Activated CD4-positive, alpha-beta memory T cell treated with anti-CD3 and anti-CD28 coated beads, Interleukin-2, amount 10 ng/mL, durations not matched to agents 7 days and 5 days (primary cell): ENCODE measurements at regions not wholly inside any gene's neighbourhood (a gene's known extent, or its start where the extent isn't known, plus 50 kb on each side); places are given as distances from the start of the nearest gene placed in this dataset.

ENCODE experiments used
- CTCF ChIA-PET: fragments of 350-600 bp; sonication (Branson Sonifier 250); formaldehyde crosslinking; loops from one replicate; lab custom pipeline; 2021; ENCODE audit warnings: antibody characterized with exemption, inconsistent platforms; lab: Charles Lee
- POLR2A ChIA-PET: fragments of 350-600 bp; sonication (Branson Sonifier 250); formaldehyde crosslinking; loops from one replicate; lab custom pipeline; 2021; ENCODE audit warnings: antibody characterized with exemption; lab: Charles Lee
- DNase-seq: peaks from one replicate; pipeline ENCODE4 v3.0.0-alpha.2; 2020
- H3K27ac Mint-ChIP-seq: one replicate; pipeline ENCODE4 v1.8.0; 2021; ENCODE audit warnings: mild to moderate bottlenecking, mixed read lengths
- H3K27me3 Mint-ChIP-seq: one replicate; pipeline ENCODE4 v1.8.0; 2021; ENCODE audit warnings: mixed read lengths
- H3K36me3 Mint-ChIP-seq: one replicate; pipeline ENCODE4 v1.8.0; 2021; ENCODE audit warnings: low read depth, mixed read lengths
- H3K4me1 Mint-ChIP-seq: one replicate; pipeline ENCODE4 v1.8.0; 2021; ENCODE audit warnings: mixed read lengths
- H3K4me3 Mint-ChIP-seq: one replicate; pipeline ENCODE4 v1.8.0; 2021; ENCODE audit warnings: mild to moderate bottlenecking, mixed read lengths
- H3K9me3 Mint-ChIP-seq: one replicate; pipeline ENCODE4 v1.8.0; 2021; ENCODE audit warnings: mixed read lengths

GRCh38 chr4:82268826-82269193 lies 105.0 kb downstream of the HNRNPD start:
- POLR2A ChIA-PET = no interaction called here

GRCh38 chr4:82268050-82268825 lies 105.6 kb downstream of the HNRNPD start:
- POLR2A ChIA-PET = no interaction called here
- H3K4me1 Mint-ChIP-seq = peaks cover 8% of the 10 kb centered on the region
- peaks cover 10% of the 10 kb centered on the region for H3K27me3 Mint-ChIP-seq
- DNase-seq = peak; percentile 51
- H3K36me3 Mint-ChIP-seq = no peaks in the 10 kb centered on the region
- no peak overlapping the region for H3K27ac Mint-ChIP-seq
- CTCF ChIA-PET = interaction anchor here (0.7 to 2.1 kb wide), 12 partner anchors 9 to 801 kb away, joined by 3 to 12 read pairs (median 4); no protein-coding TSS in a partner anchor
- H3K9me3 Mint-ChIP-seq = no peaks in the 10 kb centered on the region
- no peak overlapping the region for H3K4me3 Mint-ChIP-seq

More at GRCh38 chr4:82268826-82269193, 105.0 kb downstream of the HNRNPD start:
- no peak overlapping the region for H3K4me3 Mint-ChIP-seq
- H3K27me3 Mint-ChIP-seq = peaks cover 12% of the 10 kb centered on the region
- H3K9me3 Mint-ChIP-seq = no peaks in the 10 kb centered on the region
- no peak for DNase-seq
- H3K4me1 Mint-ChIP-seq = peaks cover 8% of the 10 kb centered on the region
- H3K36me3 Mint-ChIP-seq = no peaks in the 10 kb centered on the region
- CTCF ChIA-PET = interaction anchor here (0.7 to 2.1 kb wide), 12 partner anchors 9 to 802 kb away, joined by 3 to 12 read pairs (median 4); no protein-coding TSS in a partner anchor
- no peak overlapping the region for H3K27ac Mint-ChIP-seq

- Mint-ChIP-seq H3K4me3 (no peak overlapping the region), H3K36me3 (no peaks in the 10 kb centered on the region), H3K4me1 (peaks cover 8% of the 10 kb centered on the region), H3K27me3 (peaks cover 3% of the 10 kb centered on the region), H3K27ac (no peak overlapping the region), H3K9me3 (no peaks in the 10 kb centered on the region)
- ChIA-PET CTCF (interaction anchor here (1.2 to 2.1 kb wide), 4 partner anchors 18 to 800 kb away, joined by 3 to 12 read pairs (median 7); no protein-coding TSS in a partner anchor), POLR2A (no interaction called here)
- DNase-seq = no peak
Observed at GRCh38 chr4:82267506-82267905, 106.3 kb downstream of the HNRNPD start.

GRCh38 chr4:82266345-82266744 lies 107.4 kb downstream of the HNRNPD start:
- DNase-seq = no peak
- Mint-ChIP-seq H3K4me3 (no peak overlapping the region), H3K27me3 (peaks cover 6% of the 10 kb centered on the region), H3K27ac (no peak overlapping the region), H3K36me3 (no peaks in the 10 kb centered on the region), H3K9me3 (no peaks in the 10 kb centered on the region), H3K4me1 (peaks cover 8% of the 10 kb centered on the region)
- ChIA-PET POLR2A (no interaction called here), CTCF (interaction anchor here (1.1 to 1.3 kb wide), 2 partner anchors 23 to 799 kb away, joined by 3 read pairs; no protein-coding TSS in a partner anchor)

GRCh38 chr4:82261084-82261483 lies 112.7 kb downstream of the HNRNPD start:
- no peaks in the 10 kb centered on the region for H3K4me1 Mint-ChIP-seq

GRCh38 chr4:82260632-82261031 lies 113.2 kb downstream of the HNRNPD start:
- Mint-ChIP-seq H3K27me3 (peaks cover 9% of the 10 kb centered on the region), H3K4me3 (no peak overlapping the region), H3K4me1 (no peaks in the 10 kb centered on the region), H3K27ac (no peak overlapping the region), H3K9me3 (no peaks in the 10 kb centered on the region), H3K36me3 (no peaks in the 10 kb centered on the region)
- DNase-seq = no peak
- ChIA-PET POLR2A (no interaction called here), CTCF (no interaction called here)

More at GRCh38 chr4:82261084-82261483, 112.7 kb downstream of the HNRNPD start:
- ChIA-PET POLR2A (no interaction called here), CTCF (no interaction called here)
- Mint-ChIP-seq H3K36me3 (no peaks in the 10 kb centered on the region), H3K27me3 (peaks cover 9% of the 10 kb centered on the region), H3K9me3 (no peaks in the 10 kb centered on the region), H3K27ac (no peak overlapping the region), H3K4me3 (no peak overlapping the region)
- no peak for DNase-seq

- Mint-ChIP-seq H3K27ac (no peak overlapping the region), H3K27me3 (peaks cover 6% of the 10 kb centered on the region), H3K4me3 (no peak overlapping the region), H3K36me3 (no peaks in the 10 kb centered on the region), H3K9me3 (no peaks in the 10 kb centered on the region), H3K4me1 (no peaks in the 10 kb centered on the region)
- ChIA-PET CTCF (interaction anchor here (1.5 kb wide), 1 partner anchor 12 kb away, joined by 7 read pairs; no protein-coding TSS in a partner anchor), POLR2A (no interaction called here)
- DNase-seq = no peak
Observed at GRCh38 chr4:82256718-82257117, 117.1 kb downstream of the HNRNPD start.

GRCh38 chr4:82255657-82256056 lies 118.1 kb downstream of the HNRNPD start:
- Mint-ChIP-seq H3K27ac (no peak overlapping the region), H3K9me3 (no peaks in the 10 kb centered on the region), H3K36me3 (no peaks in the 10 kb centered on the region), H3K4me3 (no peak overlapping the region), H3K4me1 (no peaks in the 10 kb centered on the region), H3K27me3 (peaks cover 5% of the 10 kb centered on the region)
- ChIA-PET CTCF (interaction anchor here (1.5 kb wide), 1 partner anchor 13 kb away, joined by 7 read pairs; no protein-coding TSS in a partner anchor), POLR2A (no interaction called here)
- no peak for DNase-seq

- H3K4me3 Mint-ChIP-seq = no peak overlapping the region
- DNase-seq = no peak
- no peaks in the 10 kb centered on the region for H3K27me3 Mint-ChIP-seq
- ChIA-PET CTCF (interaction anchor here (1.3 kb wide), 1 partner anchor 19 kb away, joined by 6 read pairs; no protein-coding TSS in a partner anchor), POLR2A (no interaction called here)
- no peaks in the 10 kb centered on the region for H3K4me1 Mint-ChIP-seq
- H3K36me3 Mint-ChIP-seq = no peaks in the 10 kb centered on the region
- H3K9me3 Mint-ChIP-seq = no peaks in the 10 kb centered on the region
- no peak overlapping the region for H3K27ac Mint-ChIP-seq
Observed at GRCh38 chr4:82248903-82249632, 124.7 kb downstream of the HNRNPD start.

GRCh38 chr4:82247629-82248028 lies 126.2 kb downstream of the HNRNPD start:
- no peak overlapping the region for H3K4me3 Mint-ChIP-seq
- H3K27ac Mint-ChIP-seq = no peak overlapping the region
- H3K9me3 Mint-ChIP-seq = no peaks in the 10 kb centered on the region
- peaks cover 7% of the 10 kb centered on the region for H3K27me3 Mint-ChIP-seq
- no peaks in the 10 kb centered on the region for H3K36me3 Mint-ChIP-seq
- CTCF ChIA-PET = interaction anchor here (1.3 kb wide), 1 partner anchor 21 kb away, joined by 6 read pairs; no protein-coding TSS in a partner anchor
- POLR2A ChIA-PET = no interaction called here
- DNase-seq = no peak
- H3K4me1 Mint-ChIP-seq = no peaks in the 10 kb centered on the region

GRCh38 chr4:82247171-82247570 lies 126.6 kb downstream of the HNRNPD start:
- peaks cover 9% of the 10 kb centered on the region for H3K27me3 Mint-ChIP-seq
- no peaks in the 10 kb centered on the region for H3K36me3 Mint-ChIP-seq
- no peak overlapping the region for H3K27ac Mint-ChIP-seq
- no peaks in the 10 kb centered on the region for H3K9me3 Mint-ChIP-seq
- CTCF ChIA-PET = no interaction called here
- H3K4me1 Mint-ChIP-seq = no peaks in the 10 kb centered on the region
- DNase-seq = no peak
- no peak overlapping the region for H3K4me3 Mint-ChIP-seq
- POLR2A ChIA-PET = no interaction called here

- H3K27ac Mint-ChIP-seq = no peak overlapping the region
- CTCF ChIA-PET = no interaction called here
- H3K27me3 Mint-ChIP-seq = peaks cover 15% of the 10 kb centered on the region
- POLR2A ChIA-PET = interaction anchor here (0.6 kb wide), 1 partner anchor 260 kb away, joined by 4 read pairs; no protein-coding TSS in a partner anchor
- H3K36me3 Mint-ChIP-seq = no peaks in the 10 kb centered on the region
- H3K9me3 Mint-ChIP-seq = no peaks in the 10 kb centered on the region
- no peak for DNase-seq
- no peak overlapping the region for H3K4me3 Mint-ChIP-seq
- no peaks in the 10 kb centered on the region for H3K4me1 Mint-ChIP-seq
Observed at GRCh38 chr4:82241534-82241933, 132.3 kb downstream of the HNRNPD start.

GRCh38 chr4:82240410-82240809 lies 133.4 kb downstream of the HNRNPD start:
- H3K4me1 Mint-ChIP-seq = no peaks in the 10 kb centered on the region
- H3K36me3 Mint-ChIP-seq = no peaks in the 10 kb centered on the region
- H3K4me3 Mint-ChIP-seq = no peak overlapping the region
- DNase-seq = no peak
- ChIA-PET CTCF (no interaction called here), POLR2A (no interaction called here)
- H3K27ac Mint-ChIP-seq = no peak overlapping the region
- H3K9me3 Mint-ChIP-seq = no peaks in the 10 kb centered on the region
- H3K27me3 Mint-ChIP-seq = peaks cover 15% of the 10 kb centered on the region
